ENCODE measurements at regions not wholly inside any gene's neighbourhood (a gene's known extent, or its start where the extent isn't known, plus 50 kb on each side); places are given as distances from the start of the nearest gene placed in this dataset.

- ATAC-seq (no peak), DNase-seq (ENCODE audit: low spot score) (no peak)
- H3K4me1 Mint-ChIP-seq = peaks cover 16% of the 10 kb centered on the region
- H3K27ac ChIP-seq (ENCODE audit: low read depth) = no peak overlapping the region
- H3K27me3 ChIP-seq (ENCODE audit: insufficient read depth) = no peaks in the 10 kb centered on the region
- H3K4me1 ChIP-seq (ENCODE audit: insufficient read depth) = no peaks in the 10 kb centered on the region
- H3K4me3 ChIP-seq = no peak overlapping the region
- peaks cover 3% of the 10 kb centered on the region; the same call in 1 of the 3 replicates for H3K36me3 Mint-ChIP-seq (ENCODE audit: low read depth)
- H2AFZ ChIP-seq = no peak overlapping the region
- TF ChIP-seq ZNF114 (CRISPR knock-in tag; IDR thresholded peaks at IDR 0.05) = no peak
- TF ChIP-seq CTCF (conservative IDR thresholded peaks at IDR 0.05; ENCODE audit: low read depth in 2 of 2) = no peak
- TF ChIP-seq REST (IDR thresholded peaks at IDR 0.05; ENCODE audit: unreplicated experiment) = no peak
- no peak for TF ChIP-seq CREB1 (CRISPR knock-in tag; IDR thresholded peaks at IDR 0.05; ENCODE audit: low read depth)
- no peak for TF ChIP-seq ETS1 (IDR thresholded peaks at IDR 0.05)
- no peak for TF ChIP-seq ZNF462 (CRISPR knock-in tag; IDR thresholded peaks at IDR 0.05)
- no peak for TF ChIP-seq STAT1 (IDR thresholded peaks at IDR 0.05; ENCODE audit: unreplicated experiment)
- TF ChIP-seq EZH2phosphoT487 (IDR thresholded peaks at IDR 0.05; ENCODE audit: unreplicated experiment) = no peak
- TF ChIP-seq POLR2AphosphoS5 (IDR thresholded peaks at IDR 0.05; ENCODE audit: low read depth) = no peak
- TF ChIP-seq EZH2 (IDR thresholded peaks at IDR 0.05; ENCODE audit: low read depth, unreplicated experiment) = no peak
- TF ChIP-seq JUNB (IDR thresholded peaks at IDR 0.05; ENCODE audit: unreplicated experiment) = no peak
- TF ChIP-seq ZNF331 (CRISPR knock-in tag; IDR thresholded peaks at IDR 0.05; ENCODE audit: low read depth) = no peak
- no peak for TF ChIP-seq NANOG (IDR thresholded peaks at IDR 0.05; ENCODE audit: borderline replicate concordance)
- H3K79me2 ChIP-seq (replicated peaks; ENCODE audit: insufficient read depth) = no peaks in the 10 kb centered on the region
- H3F3A ChIP-seq (replicated peaks; ENCODE audit: low read depth) = 0 out of 2 replicates have a peak, but pooled peaks cover 4% of the 10 kb centered on the region
- peaks cover 16% of the 10 kb centered on the region for H3K27me3 Mint-ChIP-seq (ENCODE audit: insufficient read depth, low read depth, poor library complexity)
- H3K36me3 ChIP-seq (ENCODE audit: insufficient read depth) = no peaks in the 10 kb centered on the region
- no peaks in the 10 kb centered on the region for H3K9me3 Mint-ChIP-seq
- H4K20me1 ChIP-seq (replicated peaks; ENCODE audit: insufficient read depth) = no peaks in the 10 kb centered on the region
- H3K4me3 Mint-ChIP-seq = no peak overlapping the region
- no peaks in the 10 kb centered on the region for H3K9me2 ChIP-seq (ENCODE audit: insufficient read depth)
- no peak overlapping the region for H3K4me2 ChIP-seq
- no peak overlapping the region for H3K27ac Mint-ChIP-seq
These were observed 93.0 kb upstream of the KCTD7 start for GRCh38 chr7:66535414-66536329.
